ENCODE measurements at regions not wholly inside any gene's neighbourhood (a gene's known extent, or its start where the extent isn't known, plus 50 kb on each side); places are given as distances from the start of the nearest gene placed in this dataset.

GRCh38 chr18:27627927-27628326 lies 442.8 kb upstream of the CHST9 start:
- Mint-ChIP-seq H3K36me3 (peaks cover 0 to 3% (median 0%) of the 10 kb centered on the region in 5 donors), H3K4me3 (no peak overlapping the region), H3K4me1 (no peaks in the 10 kb centered on the region), H3K27ac (no peak overlapping the region), H3K27me3 (no peaks in the 10 kb centered on the region), H3K9me3 (peaks cover 0 to 7% (median 0%) of the 10 kb centered on the region in 11 donors)
- ChIA-PET CTCF (no interaction called here), POLR2A (no interaction called here)
- H3K27ac ChIP-seq (ENCODE audit: low read depth, low read length) = no peak overlapping the region
- H3K27me3 ChIP-seq (ENCODE audit: control insufficient read depth in 2 of 2, insufficient read depth in 2 of 2, low read length in 2 of 2) = no peaks in the 10 kb centered on the region
- ATAC-seq (no peak), DNase-seq (no peak)
- no peaks in the 10 kb centered on the region for H3K36me3 ChIP-seq (ENCODE audit: control insufficient read depth in 2 of 3, insufficient read depth in 3 of 3, low read length in 3 of 3)
- H3K9me3 ChIP-seq (ENCODE audit: control insufficient read depth in 2 of 3, low read length in 3 of 3) = no peaks in the 10 kb centered on the region
- intact Hi-C loops (cut with micrococcal nuclease) = no loop called here
- no peaks in the 10 kb centered on the region for H3K4me1 ChIP-seq (ENCODE audit: control insufficient read depth in 2 of 2, insufficient read depth in 2 of 2, low read length in 2 of 2)
- H3K4me3 ChIP-seq (ENCODE audit: low read length) = no peak overlapping the region

DNA sequence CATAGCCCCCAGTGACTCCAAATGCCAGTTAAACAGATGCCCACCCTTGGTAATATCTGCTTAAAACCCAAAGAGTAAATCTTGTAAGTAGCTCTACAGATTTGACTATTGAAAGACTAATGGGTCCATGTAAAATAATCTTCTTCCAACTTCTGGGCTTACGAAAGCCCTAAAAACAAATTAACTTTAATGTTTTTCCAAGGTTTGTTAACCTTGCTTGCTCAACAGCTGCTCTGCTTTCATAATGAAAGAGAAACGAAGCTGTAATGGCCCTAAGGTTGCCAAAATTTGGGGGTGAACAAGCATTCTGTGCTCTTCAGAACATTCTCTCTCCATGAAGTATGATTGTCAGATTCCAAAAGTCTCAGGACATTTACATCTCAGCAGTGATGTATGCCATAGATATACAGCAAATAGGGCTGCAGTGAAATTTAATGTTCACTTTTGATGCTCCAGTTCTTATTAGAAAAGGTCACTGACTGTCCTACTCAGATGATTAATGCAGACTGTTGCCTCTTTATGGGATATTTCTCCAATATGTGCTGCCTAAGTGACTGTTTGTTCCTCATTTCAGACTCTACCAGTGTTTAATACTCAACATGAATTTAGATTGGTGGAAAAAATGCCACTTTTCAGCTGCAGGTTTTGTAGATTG lies 436.3 kb upstream of the CHST9 start:
- Histone ChIP-seq H3K36me3 (ENCODE audit: control insufficient read depth in 2 of 3, insufficient read depth in 3 of 3, low read length in 3 of 3) (no peaks in the 10 kb centered on the region), H3K4me1 (ENCODE audit: control insufficient read depth in 2 of 2, insufficient read depth in 2 of 2, low read length in 2 of 2) (no peaks in the 10 kb centered on the region), H3K9me3 (ENCODE audit: control insufficient read depth in 2 of 3, low read length in 3 of 3) (no peaks in the 10 kb centered on the region), H3K27me3 (ENCODE audit: control insufficient read depth in 2 of 2, insufficient read depth in 2 of 2, low read length in 2 of 2) (no peaks in the 10 kb centered on the region), H3K27ac (ENCODE audit: low read depth, low read length) (no peak overlapping the region), H3K4me3 (ENCODE audit: low read length) (no peak overlapping the region)
- ATAC-seq = no peak
- peaks cover 0 to 8% (median 0%) of the 10 kb centered on the region in 11 donors for H3K9me3 Mint-ChIP-seq
- no peaks in the 10 kb centered on the region for H3K27me3 Mint-ChIP-seq
- no peak overlapping the region for H3K27ac Mint-ChIP-seq
- intact Hi-C loops (cut with micrococcal nuclease) = no loop called here
- H3K36me3 Mint-ChIP-seq = peaks cover 0 to under 1% (median 0%) of the 10 kb centered on the region in 5 donors
- H3K4me1 Mint-ChIP-seq = no peaks in the 10 kb centered on the region
- no peak for DNase-seq
- POLR2A ChIA-PET = no interaction called here
- no peak overlapping the region for H3K4me3 Mint-ChIP-seq
- CTCF ChIA-PET = no interaction called here

DNA sequence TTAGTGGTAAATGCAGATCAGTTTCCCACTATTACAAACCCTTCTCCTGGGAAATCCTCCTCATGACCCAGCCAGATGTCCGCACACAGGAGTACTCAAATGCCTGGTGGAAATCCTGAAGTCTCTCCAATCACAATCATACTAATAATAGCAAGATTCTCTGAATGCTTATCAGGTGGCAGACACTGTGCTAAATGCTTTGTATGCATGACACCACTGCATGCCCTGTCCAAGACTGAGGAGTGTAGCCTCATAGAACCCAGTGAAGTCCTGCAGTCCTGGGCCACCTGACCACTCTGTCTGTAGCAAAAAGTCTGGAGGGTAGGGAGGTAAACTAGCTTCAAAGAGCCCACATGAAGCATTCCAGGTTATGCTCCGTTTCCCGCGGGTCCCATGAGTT lies 434.8 kb upstream of the CHST9 start:
- H3K4me3 Mint-ChIP-seq = no peak overlapping the region
- Histone ChIP-seq H3K27ac (ENCODE audit: low read depth, low read length) (no peak overlapping the region), H3K27me3 (ENCODE audit: control insufficient read depth in 2 of 2, insufficient read depth in 2 of 2, low read length in 2 of 2) (no peaks in the 10 kb centered on the region), H3K4me3 (ENCODE audit: low read length) (no peak overlapping the region), H3K9me3 (ENCODE audit: control insufficient read depth in 2 of 3, low read length in 3 of 3) (no peaks in the 10 kb centered on the region), H3K36me3 (ENCODE audit: control insufficient read depth in 2 of 3, insufficient read depth in 3 of 3, low read length in 3 of 3) (no peaks in the 10 kb centered on the region), H3K4me1 (ENCODE audit: control insufficient read depth in 2 of 2, insufficient read depth in 2 of 2, low read length in 2 of 2) (no peaks in the 10 kb centered on the region)
- peaks cover 0 to 8% (median 0%) of the 10 kb centered on the region in 11 donors for H3K9me3 Mint-ChIP-seq
- POLR2A ChIA-PET = no interaction called here
- DNase-seq = no peak
- ATAC-seq = no peak
- CTCF ChIA-PET = no interaction called here
- H3K27me3 Mint-ChIP-seq = no peaks in the 10 kb centered on the region
- no peak overlapping the region for H3K27ac Mint-ChIP-seq
- no peaks in the 10 kb centered on the region for H3K36me3 Mint-ChIP-seq
- H3K4me1 Mint-ChIP-seq = no peaks in the 10 kb centered on the region
- intact Hi-C loops (cut with micrococcal nuclease) = no loop called here

GRCh38 chr18:27619090-27619772 lies 434.1 kb upstream of the CHST9 start:
- no peak overlapping the region for H3K27ac Mint-ChIP-seq
- ChIA-PET POLR2A (no interaction called here), CTCF (no interaction called here)
- Histone ChIP-seq H3K27me3 (ENCODE audit: control insufficient read depth in 2 of 2, insufficient read depth in 2 of 2, low read length in 2 of 2) (no peaks in the 10 kb centered on the region), H3K27ac (ENCODE audit: low read depth, low read length) (no peak overlapping the region), H3K4me3 (ENCODE audit: low read length) (no peak overlapping the region), H3K9me3 (ENCODE audit: control insufficient read depth in 2 of 3, low read length in 3 of 3) (no peaks in the 10 kb centered on the region), H3K36me3 (ENCODE audit: control insufficient read depth in 2 of 3, insufficient read depth in 3 of 3, low read length in 3 of 3) (no peaks in the 10 kb centered on the region), H3K4me1 (ENCODE audit: control insufficient read depth in 2 of 2, insufficient read depth in 2 of 2, low read length in 2 of 2) (no peaks in the 10 kb centered on the region)
- no peak for DNase-seq
- H3K27me3 Mint-ChIP-seq = no peaks in the 10 kb centered on the region
- ATAC-seq = no peak
- H3K36me3 Mint-ChIP-seq = no peaks in the 10 kb centered on the region
- no peaks in the 10 kb centered on the region for H3K4me1 Mint-ChIP-seq
- intact Hi-C loops (cut with micrococcal nuclease) = no loop called here
- no peak overlapping the region for H3K4me3 Mint-ChIP-seq
- peaks cover 0 to 8% (median 0%) of the 10 kb centered on the region in 11 donors for H3K9me3 Mint-ChIP-seq

DNA sequence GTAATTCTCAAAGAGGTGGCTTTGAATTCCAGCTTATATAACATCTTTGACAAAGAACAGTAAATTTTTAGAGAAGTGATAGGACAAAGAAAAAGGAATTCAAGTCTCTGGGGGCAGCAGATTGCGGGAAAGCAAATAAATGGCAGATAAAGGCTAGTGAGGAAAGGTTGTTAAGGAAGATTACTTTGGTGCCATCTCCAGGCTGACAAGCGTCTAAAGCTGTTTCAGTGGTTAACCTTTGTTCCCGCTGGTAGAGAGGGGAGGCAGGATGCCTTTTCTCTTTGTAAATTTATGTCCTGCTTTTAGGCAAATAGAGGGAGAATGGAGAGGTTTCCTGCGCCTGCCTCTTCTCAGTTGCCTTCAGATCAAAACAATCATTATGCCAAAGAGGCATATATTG lies 431.2 kb upstream of the CHST9 start:
- Mint-ChIP-seq H3K4me1 (no peaks in the 10 kb centered on the region), H3K27ac (no peak overlapping the region), H3K4me3 (no peak overlapping the region), H3K36me3 (no peaks in the 10 kb centered on the region), H3K9me3 (peaks cover 0 to 8% (median 0%) of the 10 kb centered on the region in 11 donors), H3K27me3 (no peaks in the 10 kb centered on the region)
- H3K36me3 ChIP-seq (ENCODE audit: control insufficient read depth in 2 of 3, insufficient read depth in 3 of 3, low read length in 3 of 3) = no peaks in the 10 kb centered on the region
- ATAC-seq = no peak
- ChIA-PET POLR2A (no interaction called here), CTCF (no interaction called here)
- DNase-seq = no peak
- H3K27me3 ChIP-seq (ENCODE audit: control insufficient read depth in 2 of 2, insufficient read depth in 2 of 2, low read length in 2 of 2) = no peaks in the 10 kb centered on the region
- no peaks in the 10 kb centered on the region for H3K4me1 ChIP-seq (ENCODE audit: control insufficient read depth in 2 of 2, insufficient read depth in 2 of 2, low read length in 2 of 2)
- no peak overlapping the region for H3K27ac ChIP-seq (ENCODE audit: low read depth, low read length)
- intact Hi-C loops (cut with micrococcal nuclease) = no loop called here
- H3K4me3 ChIP-seq (ENCODE audit: low read length) = no peak overlapping the region
- no peaks in the 10 kb centered on the region for H3K9me3 ChIP-seq (ENCODE audit: control insufficient read depth in 2 of 3, low read length in 3 of 3)

DNA sequence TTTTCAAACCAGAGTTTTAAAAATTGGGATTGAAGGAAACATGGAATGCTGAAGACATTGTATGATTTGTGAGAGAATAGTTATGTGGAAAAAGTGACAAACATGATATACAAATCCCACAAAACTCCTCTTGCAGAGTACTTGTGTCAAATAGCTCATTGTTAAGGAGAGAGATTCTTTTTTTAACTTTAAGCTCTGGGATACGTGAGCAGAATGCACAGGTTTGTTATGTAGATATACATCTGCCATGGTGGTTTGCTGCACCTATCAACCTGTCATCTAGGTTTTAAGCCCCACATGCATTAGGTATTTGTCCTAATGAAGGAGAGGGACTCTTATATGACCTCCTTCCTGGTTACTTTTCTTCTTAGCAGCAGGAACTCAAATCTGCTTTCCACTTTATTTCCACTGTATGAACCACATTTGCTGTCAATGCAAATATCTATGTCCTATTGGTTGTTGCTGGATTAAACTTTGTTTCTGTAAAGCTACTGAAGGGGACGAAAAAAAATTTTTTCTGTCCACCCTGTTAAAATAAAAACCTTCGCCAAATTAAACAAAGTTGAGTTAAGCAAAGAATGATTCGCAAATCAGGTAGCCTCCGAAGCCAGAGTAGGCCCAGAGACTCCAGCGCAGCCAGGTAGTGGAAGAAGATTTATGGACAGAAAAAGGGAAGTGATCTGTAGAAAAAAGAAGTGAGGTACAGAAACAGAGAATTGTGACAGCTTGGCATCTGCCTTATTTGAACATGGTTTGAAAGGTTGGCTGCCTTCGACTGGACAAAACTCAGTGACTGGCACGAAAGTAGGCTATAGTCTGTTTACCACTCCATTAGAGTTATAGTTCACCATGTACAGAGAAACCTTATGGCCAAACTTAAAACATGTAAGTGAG lies 430.1 kb upstream of the CHST9 start:
- H3K4me3 Mint-ChIP-seq = no peak overlapping the region
- DNase-seq (no peak), ATAC-seq (no peak)
- H3K36me3 ChIP-seq (ENCODE audit: control insufficient read depth in 2 of 3, insufficient read depth in 3 of 3, low read length in 3 of 3) = no peaks in the 10 kb centered on the region
- CTCF ChIA-PET = no interaction called here
- H3K27me3 Mint-ChIP-seq = no peaks in the 10 kb centered on the region
- no peaks in the 10 kb centered on the region for H3K36me3 Mint-ChIP-seq
- H3K4me3 ChIP-seq (ENCODE audit: low read length) = no peak overlapping the region
- no peaks in the 10 kb centered on the region for H3K4me1 Mint-ChIP-seq
- intact Hi-C loops (cut with micrococcal nuclease) = no loop called here
- no peaks in the 10 kb centered on the region for H3K27me3 ChIP-seq (ENCODE audit: control insufficient read depth in 2 of 2, insufficient read depth in 2 of 2, low read length in 2 of 2)
- peaks cover 0 to 8% (median 0%) of the 10 kb centered on the region in 11 donors for H3K9me3 Mint-ChIP-seq
- POLR2A ChIA-PET = no interaction called here
- H3K27ac Mint-ChIP-seq = no peak overlapping the region
- no peak overlapping the region for H3K27ac ChIP-seq (ENCODE audit: low read depth, low read length)
- no peaks in the 10 kb centered on the region for H3K9me3 ChIP-seq (ENCODE audit: control insufficient read depth in 2 of 3, low read length in 3 of 3)
- H3K4me1 ChIP-seq (ENCODE audit: control insufficient read depth in 2 of 2, insufficient read depth in 2 of 2, low read length in 2 of 2) = no peaks in the 10 kb centered on the region

Data from naive thymus-derived CD4-positive, alpha-beta T cell (primary cell).